Lower lobe of right lung (tissue), 2 donors: ENCODE measurements at regions not wholly inside any gene's neighbourhood (a gene's known extent, or its start where the extent isn't known, plus 50 kb on each side); places are given as distances from the start of the nearest gene placed in this dataset.

Source experiments
- ATAC-seq, 2 donors: fragments of 200-7000 bp; cut with Tn5 transposase; one replicate each; pipeline ENCODE4 v1.9.1; 2020 to 2022; ENCODE audit warnings: mild to moderate bottlenecking in 2 of 2, moderate library complexity in 2 of 2
- DNase-seq: peaks from one replicate; pipeline ENCODE4 v3.0.0-alpha.2; 2020
- H3K27ac ChIP-seq: fragments of 200-600 bp; one replicate; pipeline ENCODE4 v1.8.0; 2022
- H3K27me3 ChIP-seq: fragments of 200-600 bp; one replicate; pipeline ENCODE4 v1.8.0; 2022; ENCODE audit warnings: low read depth
- H3K36me3 ChIP-seq: fragments of 200-600 bp; one replicate; pipeline ENCODE4 v1.8.0; 2022; ENCODE audit warnings: mild to moderate bottlenecking
- H3K4me1 ChIP-seq: fragments of 200-600 bp; one replicate; pipeline ENCODE4 v1.8.0; 2022
- H3K4me3 ChIP-seq: fragments of 200-600 bp; one replicate; pipeline ENCODE4 v1.8.0; 2022; ENCODE audit warnings: mild to moderate bottlenecking
- H3K9me3 ChIP-seq: fragments of 200-600 bp; one replicate; pipeline ENCODE4 v1.8.0; 2022
- intact Hi-C: fragments of 100-400 bp; cut with DNase I; formaldehyde crosslinking; loops from one replicate; pipeline ENCODE4 v1.11.0; 2022
- TF ChIP-seq, protein P1 (sequence below): fragments of 200-600 bp; IDR thresholded peaks from one replicate; pipeline ENCODE4 v1.8.0; 2022; ENCODE audit warnings: antibody characterized with exemption, mild to moderate bottlenecking
- donor health status: DM: no; HTN: yes; CAD: no; lungs with severe emphysema.

GRCh38 chr2:43052204-43052943, 174.0 kb downstream of the ZFP36L2 start:
- Histone ChIP-seq H3K4me3 (no peak overlapping the region), H3K27me3 (no peaks in the 10 kb centered on the region), H3K9me3 (no peaks in the 10 kb centered on the region), H3K4me1 (peaks cover 35% of the 10 kb centered on the region), H3K27ac (no peak overlapping the region), H3K36me3 (no peaks in the 10 kb centered on the region)
- ATAC-seq (no peak), DNase-seq (no peak)
- TF ChIP-seq, protein P1, sequence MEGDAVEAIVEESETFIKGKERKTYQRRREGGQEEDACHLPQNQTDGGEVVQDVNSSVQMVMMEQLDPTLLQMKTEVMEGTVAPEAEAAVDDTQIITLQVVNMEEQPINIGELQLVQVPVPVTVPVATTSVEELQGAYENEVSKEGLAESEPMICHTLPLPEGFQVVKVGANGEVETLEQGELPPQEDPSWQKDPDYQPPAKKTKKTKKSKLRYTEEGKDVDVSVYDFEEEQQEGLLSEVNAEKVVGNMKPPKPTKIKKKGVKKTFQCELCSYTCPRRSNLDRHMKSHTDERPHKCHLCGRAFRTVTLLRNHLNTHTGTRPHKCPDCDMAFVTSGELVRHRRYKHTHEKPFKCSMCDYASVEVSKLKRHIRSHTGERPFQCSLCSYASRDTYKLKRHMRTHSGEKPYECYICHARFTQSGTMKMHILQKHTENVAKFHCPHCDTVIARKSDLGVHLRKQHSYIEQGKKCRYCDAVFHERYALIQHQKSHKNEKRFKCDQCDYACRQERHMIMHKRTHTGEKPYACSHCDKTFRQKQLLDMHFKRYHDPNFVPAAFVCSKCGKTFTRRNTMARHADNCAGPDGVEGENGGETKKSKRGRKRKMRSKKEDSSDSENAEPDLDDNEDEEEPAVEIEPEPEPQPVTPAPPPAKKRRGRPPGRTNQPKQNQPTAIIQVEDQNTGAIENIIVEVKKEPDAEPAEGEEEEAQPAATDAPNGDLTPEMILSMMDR, result no peak
- intact Hi-C loops, result no loop called here

- DNase-seq (no peak), ATAC-seq (no peak)
- Histone ChIP-seq H3K36me3 (no peaks in the 10 kb centered on the region), H3K4me3 (no peak overlapping the region), H3K27ac (peak overlapping the region; percentile 14), H3K4me1 (peaks cover 45% of the 10 kb centered on the region), H3K9me3 (no peaks in the 10 kb centered on the region), H3K27me3 (no peaks in the 10 kb centered on the region)
- TF ChIP-seq, protein P1, result no peak
- intact Hi-C loops, result no loop called here
These were observed 175.1 kb downstream of the ZFP36L2 start for GRCh38 chr2:43051338-43051737.

DNA sequence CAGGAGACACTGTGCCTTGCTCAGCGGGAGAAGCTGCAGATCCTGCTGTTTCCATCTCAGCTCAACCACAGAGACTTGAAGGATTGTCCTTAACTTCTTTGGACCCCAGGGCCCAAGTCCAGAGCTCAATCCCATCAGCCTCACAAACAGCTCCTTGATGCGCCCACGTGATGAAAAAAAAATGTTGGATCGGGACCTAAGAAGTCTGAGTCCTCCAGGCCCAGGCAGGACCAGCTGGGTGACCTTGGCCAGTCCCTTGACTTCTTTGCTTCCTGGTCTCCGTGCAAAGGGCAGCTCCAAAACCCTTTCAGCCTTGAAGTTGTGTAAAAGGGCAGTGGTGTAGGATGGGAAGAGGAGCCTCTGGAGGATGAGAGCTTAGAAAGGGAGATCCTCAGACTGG, 175.5 kb downstream of the ZFP36L2 start:
- H3K27me3 ChIP-seq, result no peaks in the 10 kb centered on the region

DNA sequence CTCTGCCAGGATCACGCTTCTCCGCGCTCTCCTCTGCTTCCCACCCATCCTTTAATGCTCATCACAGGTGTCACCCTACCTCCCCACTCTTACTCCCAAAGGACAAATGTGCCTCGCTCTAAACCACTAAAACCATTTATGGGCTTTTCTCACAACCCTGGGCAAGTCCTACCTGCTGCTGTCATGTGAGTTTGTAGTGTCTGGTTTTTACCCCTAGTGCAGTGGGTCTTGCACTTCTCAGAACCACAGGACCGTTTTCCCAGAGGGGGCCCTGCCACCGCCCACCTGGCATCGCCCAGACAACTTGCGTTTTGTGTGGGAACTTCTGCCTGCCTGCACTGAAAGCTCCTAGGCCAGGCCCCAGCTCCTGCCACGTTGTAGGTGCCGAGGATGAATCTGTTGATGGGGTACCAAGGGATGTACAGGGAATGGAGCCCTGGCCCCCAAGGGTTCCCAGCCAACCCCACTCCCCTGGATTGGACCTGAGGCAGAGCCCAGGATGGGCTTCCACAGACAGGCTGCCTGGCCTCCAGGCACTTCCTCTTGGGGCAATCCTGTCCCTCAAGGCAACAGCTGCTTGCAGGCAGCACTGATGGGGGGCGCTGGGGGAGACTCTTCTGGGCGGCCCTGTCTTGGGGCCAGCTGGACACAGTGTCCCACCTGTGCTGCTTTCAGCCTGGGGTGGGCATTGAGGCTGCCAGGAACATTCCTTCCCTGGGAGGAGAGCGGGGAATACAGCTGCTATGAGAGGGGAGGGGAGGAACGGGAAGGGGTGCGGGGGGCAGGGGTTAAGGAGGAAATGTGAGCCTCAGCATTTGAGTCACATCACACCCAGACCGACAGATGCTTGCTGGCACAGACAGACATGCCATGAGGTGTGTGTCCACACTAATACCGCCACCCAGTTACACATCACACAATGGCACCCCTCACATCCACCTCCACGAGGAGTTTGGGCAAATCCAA, 176.3 kb downstream of the ZFP36L2 start:
- Histone ChIP-seq H3K4me3 (no peak overlapping the region), H3K36me3 (no peaks in the 10 kb centered on the region), H3K27ac (peak overlapping the region; percentile 41), H3K9me3 (no peaks in the 10 kb centered on the region), H3K4me1 (peaks cover 48% of the 10 kb centered on the region), H3K27me3 (no peaks in the 10 kb centered on the region)
- TF ChIP-seq, protein P1, result no peak
- DNase-seq (no peak), ATAC-seq (peak; percentile 14 to 23)
- intact Hi-C loops, result no loop called here

More for the DNA sequence above, 175.5 kb downstream of the ZFP36L2 start:
- TF ChIP-seq, protein P1, result no peak
- intact Hi-C loops, result no loop called here
- Histone ChIP-seq H3K27ac (peak overlapping the region; percentile 41), H3K36me3 (no peaks in the 10 kb centered on the region), H3K9me3 (no peaks in the 10 kb centered on the region), H3K4me1 (peaks cover 49% of the 10 kb centered on the region), H3K4me3 (no peak overlapping the region)
- ATAC-seq (peak; percentile 5 to 34), DNase-seq (no peak)

GRCh38 chr2:43047187-43047780, 179.1 kb downstream of the ZFP36L2 start:
- Histone ChIP-seq H3K27me3 (no peaks in the 10 kb centered on the region), H3K27ac (no peak overlapping the region), H3K9me3 (no peaks in the 10 kb centered on the region), H3K36me3 (no peaks in the 10 kb centered on the region), H3K4me1 (peaks cover 35% of the 10 kb centered on the region), H3K4me3 (no peak overlapping the region)
- DNase-seq (no peak), ATAC-seq (no peak)
- TF ChIP-seq, protein P1, result no peak
- intact Hi-C loops, result no loop called here
